ENCODE measurements at regions not wholly inside any gene's neighbourhood (a gene's known extent, or its start where the extent isn't known, plus 50 kb on each side); places are given as distances from the start of the nearest gene placed in this dataset.

DNA sequence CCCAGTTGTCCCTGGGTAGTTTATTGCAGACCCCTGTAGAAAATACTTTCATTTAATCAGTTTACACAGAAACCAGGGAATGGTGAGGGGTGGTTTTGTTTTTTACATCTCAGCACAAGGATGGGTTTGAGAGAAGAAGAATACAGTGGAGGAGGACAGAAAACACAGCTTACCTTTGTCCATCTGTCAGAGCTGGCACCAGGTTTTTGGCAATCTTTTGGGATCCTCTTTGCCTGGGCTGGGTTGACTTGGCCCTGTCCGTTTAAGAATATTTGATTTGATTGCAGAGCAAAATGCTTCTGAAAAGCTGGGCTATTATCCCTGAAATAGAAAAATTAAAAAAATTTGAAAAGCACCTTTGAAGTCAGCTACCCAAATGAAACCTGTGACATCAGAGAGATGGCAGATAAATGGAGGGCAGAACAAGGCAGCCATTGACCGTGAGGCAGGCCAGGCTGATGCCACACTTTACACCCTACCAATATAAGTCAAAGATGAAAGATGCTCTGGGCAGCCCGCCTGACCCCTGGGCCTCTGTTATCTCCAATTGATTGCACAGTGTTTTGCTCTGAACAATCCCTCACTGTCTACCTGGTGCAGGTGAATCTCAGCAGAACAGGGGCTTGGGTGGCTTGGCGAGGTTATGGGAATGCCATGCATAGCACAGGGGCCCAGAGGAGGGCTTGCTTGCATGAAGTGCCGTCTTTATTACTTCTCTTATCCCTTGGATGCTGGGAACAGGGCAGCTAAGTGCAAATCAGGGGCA is 218.8 kb downstream of the LMX1A start:
- TF ChIP-seq POLR2A (IDR thresholded peaks at IDR 0.05; ENCODE audit: low read depth) = no peak
- TF ChIP-seq POLR2AphosphoS5 (IDR thresholded peaks at IDR 0.05) = no peak
- WGBS = 76% methylated on average over 5 of the region's 5 CpGs
- DNase-seq (ENCODE audit: extremely low spot score) = no peak
- Histone ChIP-seq H3K4me3 (no peak overlapping the region), H3K27me3 (peaks cover 0 to 39% (median 0%) of the 10 kb centered on the region in 4 donors), H3K36me3 (no peaks in the 10 kb centered on the region), H3K4me1 (no peaks in the 10 kb centered on the region), H3K27ac (replicated peaks in 1 of 4) (no peak overlapping the region), H3K9me3 (no peaks in the 10 kb centered on the region)
- intact Hi-C loops (cut with DNase I) = no loop called here

DNA sequence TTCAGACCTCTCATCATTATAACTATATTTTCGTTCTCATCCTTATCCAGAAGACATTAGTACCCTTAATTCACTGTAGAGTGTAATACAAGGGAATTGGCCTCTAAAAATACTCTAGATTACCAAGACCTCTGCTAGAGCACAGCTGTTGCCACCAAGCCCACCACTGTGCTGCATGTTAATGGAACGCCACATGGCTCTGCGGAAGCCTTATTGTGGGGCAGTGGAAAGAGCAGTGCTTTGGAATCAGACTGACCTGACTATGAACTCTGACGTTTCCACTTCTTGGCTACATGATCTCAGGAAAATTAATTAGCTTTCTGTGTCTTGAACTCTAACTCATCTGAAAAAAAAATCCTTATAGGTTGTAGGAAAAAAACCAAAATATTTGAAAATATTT is 222.1 kb downstream of the LMX1A start:
- intact Hi-C loops (cut with DNase I) = no loop called here
- H3K27ac ChIP-seq (replicated peaks in 1 of 4) = no peak overlapping the region
- H3K4me1 ChIP-seq = no peaks in the 10 kb centered on the region
- WGBS = 68% methylated on average over 4 of the region's 4 CpGs
- H3K36me3 ChIP-seq = no peaks in the 10 kb centered on the region
- H3K4me3 ChIP-seq = no peak overlapping the region
- TF ChIP-seq POLR2AphosphoS5 (IDR thresholded peaks at IDR 0.05) (no peak), POLR2A (IDR thresholded peaks at IDR 0.05; ENCODE audit: low read depth) (no peak), EP300 (IDR thresholded peaks at IDR 0.05) (no peak)
- TF ChIP-seq, protein P1, sequence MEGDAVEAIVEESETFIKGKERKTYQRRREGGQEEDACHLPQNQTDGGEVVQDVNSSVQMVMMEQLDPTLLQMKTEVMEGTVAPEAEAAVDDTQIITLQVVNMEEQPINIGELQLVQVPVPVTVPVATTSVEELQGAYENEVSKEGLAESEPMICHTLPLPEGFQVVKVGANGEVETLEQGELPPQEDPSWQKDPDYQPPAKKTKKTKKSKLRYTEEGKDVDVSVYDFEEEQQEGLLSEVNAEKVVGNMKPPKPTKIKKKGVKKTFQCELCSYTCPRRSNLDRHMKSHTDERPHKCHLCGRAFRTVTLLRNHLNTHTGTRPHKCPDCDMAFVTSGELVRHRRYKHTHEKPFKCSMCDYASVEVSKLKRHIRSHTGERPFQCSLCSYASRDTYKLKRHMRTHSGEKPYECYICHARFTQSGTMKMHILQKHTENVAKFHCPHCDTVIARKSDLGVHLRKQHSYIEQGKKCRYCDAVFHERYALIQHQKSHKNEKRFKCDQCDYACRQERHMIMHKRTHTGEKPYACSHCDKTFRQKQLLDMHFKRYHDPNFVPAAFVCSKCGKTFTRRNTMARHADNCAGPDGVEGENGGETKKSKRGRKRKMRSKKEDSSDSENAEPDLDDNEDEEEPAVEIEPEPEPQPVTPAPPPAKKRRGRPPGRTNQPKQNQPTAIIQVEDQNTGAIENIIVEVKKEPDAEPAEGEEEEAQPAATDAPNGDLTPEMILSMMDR (IDR thresholded peaks at IDR 0.05) = no peak
- no peaks in the 10 kb centered on the region for H3K9me3 ChIP-seq
- peaks cover 0 to 25% (median 5%) of the 10 kb centered on the region in 4 donors for H3K27me3 ChIP-seq
- peak; percentile 10 for DNase-seq (ENCODE audit: extremely low spot score)

- H3K4me1 ChIP-seq = no peaks in the 10 kb centered on the region
- TF ChIP-seq, protein P1 (IDR thresholded peaks at IDR 0.05) = peak in 2 of 3 experiments; percentile 22 to 39
- TF ChIP-seq POLR2A (IDR thresholded peaks at IDR 0.05; ENCODE audit: low read depth) = no peak
- 17% methylated on average over 6 of the region's 6 CpGs for WGBS
- H3K9me3 ChIP-seq = no peaks in the 10 kb centered on the region
- H3K4me3 ChIP-seq = no peak overlapping the region
- intact Hi-C loops (cut with DNase I) = no loop called here
- peak; percentile 89 for DNase-seq (ENCODE audit: extremely low spot score)
- H3K36me3 ChIP-seq = no peaks in the 10 kb centered on the region
- H3K27me3 ChIP-seq = peaks cover 0 to 12% (median 5%) of the 10 kb centered on the region in 4 donors
- H3K27ac ChIP-seq (replicated peaks in 1 of 4) = no peak overlapping the region
These were observed 226.8 kb downstream of the LMX1A start for GRCh38 chr1:165129568-165130164.

- intact Hi-C loops (cut with DNase I) = no loop called here
- Histone ChIP-seq H3K36me3 (no peaks in the 10 kb centered on the region), H3K27ac (replicated peaks in 1 of 4) (no peak overlapping the region), H3K4me3 (no peak overlapping the region), H3K9me3 (no peaks in the 10 kb centered on the region), H3K27me3 (peaks cover 0 to 23% (median 0%) of the 10 kb centered on the region in 4 donors), H3K4me1 (no peaks in the 10 kb centered on the region)
- TF ChIP-seq POLR2A (IDR thresholded peaks at IDR 0.05; ENCODE audit: low read depth) (no peak), POLR2AphosphoS5 (IDR thresholded peaks at IDR 0.05) (no peak), EP300 (IDR thresholded peaks at IDR 0.05) (no peak)
- TF ChIP-seq, protein P1 (IDR thresholded peaks at IDR 0.05) = no peak
- 87% methylated on average over 4 of the region's 4 CpGs for WGBS
- DNase-seq (ENCODE audit: extremely low spot score) = no peak
These were observed 231.7 kb downstream of the LMX1A start for GRCh38 chr1:165124772-165125171.

GRCh38 chr1:165119086-165119485 is 237.4 kb downstream of the LMX1A start:
- H3K36me3 ChIP-seq = no peaks in the 10 kb centered on the region
- TF ChIP-seq EP300 (IDR thresholded peaks at IDR 0.05) (no peak), POLR2A (IDR thresholded peaks at IDR 0.05; ENCODE audit: low read depth) (no peak), POLR2AphosphoS5 (IDR thresholded peaks at IDR 0.05) (no peak)
- TF ChIP-seq, protein P1 (IDR thresholded peaks at IDR 0.05) = no peak
- intact Hi-C loops (cut with DNase I) = no loop called here
- H3K27me3 ChIP-seq = peaks cover 0 to 49% (median 4%) of the 10 kb centered on the region in 4 donors
- peaks cover 0 to 6% (median 4%) of the 10 kb centered on the region in 4 donors for H3K4me1 ChIP-seq
- H3K4me3 ChIP-seq = no peak overlapping the region
- no peak overlapping the region for H3K27ac ChIP-seq (replicated peaks in 1 of 4)
- no peak for DNase-seq (ENCODE audit: extremely low spot score)
- 77% methylated on average over 5 of the region's 5 CpGs for WGBS
- H3K9me3 ChIP-seq = no peaks in the 10 kb centered on the region

Data from esophagus muscularis mucosa (tissue), 4 donors.